Right renal pelvis (tissue), 4 donors: ENCODE measurements at regions not wholly inside any gene's neighbourhood (a gene's known extent, or its start where the extent isn't known, plus 50 kb on each side); places are given as distances from the start of the nearest gene placed in this dataset.

Source experiments
- DNase-seq, 4 donors: peaks; one replicate each; pipeline ENCODE4 v3.0.0-alpha.2; 2013; ENCODE audit warnings: low read depth in 4 of 4, low spot score in 3 of 4, missing footprints in 1 of 4

DNA sequence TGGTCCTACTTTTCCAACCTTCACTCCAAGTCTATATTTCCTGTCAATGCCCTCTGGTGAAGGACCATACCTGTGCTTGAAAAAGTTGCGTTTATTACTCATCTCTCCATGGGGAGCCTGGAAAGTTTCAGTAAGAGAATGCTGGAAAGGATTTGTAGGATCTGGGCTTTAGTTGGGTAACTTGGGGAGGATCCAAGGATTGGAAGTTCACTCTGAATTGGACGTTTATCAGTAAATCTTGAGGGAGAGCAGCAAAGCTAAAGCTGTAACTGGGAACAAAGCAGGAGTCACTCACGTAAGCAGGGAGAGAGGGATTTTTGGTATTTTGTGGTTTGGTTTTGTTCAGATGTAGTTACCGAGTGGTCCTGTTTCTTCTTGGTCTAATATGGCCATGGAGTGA is 51.4 kb upstream of the NPVF start:
- no peak for DNase-seq

DNA sequence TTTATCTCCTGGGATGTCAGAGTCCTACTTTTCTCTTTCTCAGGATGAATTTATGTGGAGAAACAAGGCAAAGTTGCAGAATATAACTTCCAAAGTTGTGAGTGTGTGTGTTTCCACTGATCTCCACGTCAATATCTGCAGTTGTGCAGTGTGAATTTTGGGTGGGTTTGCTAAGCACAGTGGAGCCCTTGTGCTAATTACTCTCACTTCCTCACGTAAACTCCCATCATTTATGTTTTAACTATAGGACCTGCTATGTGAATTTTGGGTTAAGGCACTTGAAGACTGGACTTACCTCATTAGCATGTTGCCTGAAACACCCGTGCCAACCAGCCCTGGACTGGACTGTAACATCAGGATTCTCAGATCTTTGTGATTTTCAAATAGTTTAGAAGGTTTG is 51.9 kb upstream of the NPVF start:
- no peak for DNase-seq

DNA sequence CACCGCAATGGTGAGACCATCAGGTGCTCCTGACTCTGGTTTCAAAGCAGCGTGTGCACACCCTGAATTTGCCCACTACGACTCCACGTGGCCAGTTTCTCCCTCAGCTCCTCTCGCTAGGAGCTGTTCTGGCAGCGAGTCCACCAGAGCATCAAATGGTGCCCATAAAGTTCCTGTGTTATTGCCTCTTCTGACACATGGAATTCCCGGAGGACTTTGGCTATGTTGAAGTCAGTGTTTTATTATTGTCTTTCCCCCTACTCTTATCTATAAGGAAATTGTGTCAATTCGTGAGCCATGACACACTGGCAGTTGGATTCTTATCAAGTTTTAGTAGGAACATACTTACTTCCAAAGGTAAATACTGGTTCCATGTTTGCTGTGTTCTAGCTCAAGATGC is 53.9 kb upstream of the NPVF start:
- DNase-seq: no peak

DNA sequence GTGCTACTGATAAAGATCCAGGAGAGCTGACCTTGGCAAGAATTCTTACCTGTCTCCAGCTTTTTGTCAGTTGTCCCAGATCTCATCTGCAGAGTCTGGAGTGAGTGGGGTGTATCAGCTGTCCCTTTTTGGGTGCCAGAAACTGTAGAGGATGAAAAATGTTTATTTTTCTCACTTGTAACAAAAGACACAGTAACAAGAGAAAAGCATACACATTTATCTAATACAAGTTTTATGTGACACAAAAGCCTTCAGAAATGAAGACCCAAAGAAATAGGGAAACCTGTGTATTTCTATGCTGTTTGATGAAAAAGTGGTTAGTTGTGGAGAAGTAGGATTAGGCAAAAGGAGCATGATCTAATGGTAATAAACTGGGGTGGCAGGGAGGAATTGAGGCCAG is 58.5 kb upstream of the NPVF start:
- DNase-seq: no peak

DNA sequence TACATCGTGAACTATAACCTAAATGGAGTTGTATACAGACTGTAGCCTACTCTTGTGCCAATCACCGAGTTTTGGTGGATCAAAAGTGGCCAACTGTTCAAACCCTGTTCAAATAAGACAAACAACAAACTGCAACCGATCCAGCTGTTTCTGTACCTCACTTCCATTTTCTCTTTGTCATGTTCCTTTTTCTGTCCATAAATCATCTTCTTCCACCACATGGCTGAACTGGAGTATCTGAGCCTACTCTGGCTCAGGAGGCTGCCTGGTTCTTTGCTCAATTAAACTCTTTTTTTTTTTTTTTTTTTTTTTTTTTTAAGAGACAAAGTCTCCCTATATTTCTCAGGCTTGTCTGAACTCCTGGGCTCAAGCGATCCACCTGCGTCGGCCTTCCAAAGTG is 59.0 kb upstream of the NPVF start:
- DNase-seq: no peak

DNA sequence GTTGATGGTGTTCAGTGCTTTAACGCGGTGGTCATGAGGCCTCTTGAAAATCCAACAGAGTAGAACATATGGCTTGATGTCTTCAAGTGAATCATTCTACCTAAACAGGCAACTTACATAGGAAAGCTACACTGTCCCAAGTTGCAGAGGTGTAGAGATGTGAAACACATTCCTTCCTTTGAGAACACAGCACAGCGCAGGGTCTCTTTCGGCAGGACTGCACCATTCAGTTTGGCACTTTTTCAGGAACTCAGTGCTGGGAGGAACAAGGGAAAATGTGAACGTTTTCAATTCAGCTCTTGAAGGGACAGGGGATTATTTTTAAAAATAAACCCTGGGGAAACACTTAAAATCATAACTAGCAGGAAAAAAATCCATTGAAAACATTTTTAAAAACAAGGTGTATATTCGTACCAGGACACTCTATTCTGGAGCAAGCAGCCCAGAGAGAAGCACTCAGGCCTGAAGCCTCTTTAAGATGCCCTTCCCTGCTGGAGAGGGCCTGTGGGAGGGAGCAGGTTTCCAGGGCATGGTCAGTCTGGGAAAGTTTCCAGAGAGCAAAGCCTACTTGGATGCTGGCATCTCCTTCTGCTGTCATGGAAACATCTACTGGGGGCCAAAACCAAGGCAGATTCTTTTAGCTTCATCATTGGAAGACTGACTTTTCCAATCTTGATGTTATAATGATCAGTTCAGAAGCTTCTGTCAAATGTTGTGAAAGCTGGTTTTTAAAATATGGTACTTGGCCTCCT is 60.4 kb upstream of the NPVF start:
- DNase-seq: no peak

DNA sequence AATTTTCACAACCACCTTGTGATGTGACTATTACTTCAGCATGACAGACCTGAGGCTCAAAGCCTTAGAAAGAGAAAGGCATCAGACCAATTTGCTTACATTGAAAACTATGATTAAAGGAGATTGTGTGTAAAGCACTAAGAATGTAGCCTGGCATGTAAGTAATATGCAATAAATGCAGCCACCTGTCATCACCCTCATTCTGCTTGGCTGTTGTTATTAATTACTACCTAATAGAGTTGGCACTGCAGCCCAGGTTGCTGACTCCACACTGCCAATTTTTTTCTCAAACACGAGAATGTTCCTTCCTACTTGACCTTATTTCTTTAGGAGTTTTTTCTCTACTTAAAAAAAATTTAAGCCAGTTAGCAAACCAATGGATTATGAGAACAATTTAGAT is 61.2 kb upstream of the NPVF start:
- DNase-seq: no peak

DNA sequence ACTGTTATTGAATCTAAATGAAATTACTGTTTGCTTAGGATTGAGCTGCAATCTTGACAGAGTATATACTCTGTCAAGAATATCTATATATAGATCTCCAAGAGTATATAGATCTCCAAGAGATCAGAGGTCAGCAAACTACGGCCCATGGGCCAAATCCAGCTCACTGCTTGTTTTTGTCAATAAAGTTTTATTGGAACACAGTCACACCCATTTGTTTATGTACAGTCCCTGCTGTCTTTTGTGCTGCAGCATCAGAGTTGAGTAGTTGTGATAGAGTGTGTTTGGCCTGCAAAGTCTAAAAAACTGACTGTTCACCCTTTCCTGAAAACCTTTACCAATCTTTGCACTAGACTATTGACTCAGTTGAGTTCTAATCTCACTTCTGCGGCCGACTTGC is 66.3 kb upstream of the NPVF start:
- DNase-seq: no peak

DNA sequence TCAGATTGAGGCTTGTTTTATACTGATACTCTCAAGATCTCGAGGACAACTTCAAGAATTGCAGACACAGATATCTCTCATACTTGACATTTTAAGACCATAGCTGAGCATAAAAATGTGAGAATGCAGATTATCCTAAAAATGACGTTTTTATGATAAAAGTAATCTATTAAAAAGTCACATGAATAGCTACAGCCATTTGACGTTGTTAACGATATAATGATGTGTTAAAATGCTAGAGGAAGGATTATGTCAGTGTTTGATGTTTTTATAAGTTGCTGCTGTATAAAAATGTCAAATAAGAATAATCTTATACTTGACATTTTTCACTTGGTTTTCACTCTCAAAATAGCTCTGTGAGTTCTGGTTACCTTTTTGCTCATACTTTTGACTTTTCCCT is 67.1 kb upstream of the NPVF start:
- DNase-seq: no peak

DNA sequence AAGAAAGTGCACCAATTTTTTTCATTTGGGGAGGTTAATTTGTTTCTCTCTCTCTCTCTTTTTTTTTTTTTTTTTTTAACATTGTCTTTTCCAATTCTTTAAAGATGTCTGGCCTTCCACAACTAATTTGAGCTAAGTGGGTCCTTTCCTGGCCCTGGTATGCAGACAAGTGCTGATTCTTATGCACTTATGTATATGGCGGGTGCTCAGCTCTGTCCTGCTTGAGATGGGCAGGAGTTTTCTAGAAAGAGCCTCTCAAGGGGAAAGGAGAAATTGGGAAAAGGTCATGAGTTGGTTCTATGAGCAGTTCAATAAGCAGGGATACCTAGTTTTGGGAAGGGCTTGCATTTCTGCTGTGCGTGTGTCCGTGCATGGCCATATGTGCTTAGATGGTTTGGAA is 67.8 kb upstream of the NPVF start:
- DNase-seq: no peak

DNA sequence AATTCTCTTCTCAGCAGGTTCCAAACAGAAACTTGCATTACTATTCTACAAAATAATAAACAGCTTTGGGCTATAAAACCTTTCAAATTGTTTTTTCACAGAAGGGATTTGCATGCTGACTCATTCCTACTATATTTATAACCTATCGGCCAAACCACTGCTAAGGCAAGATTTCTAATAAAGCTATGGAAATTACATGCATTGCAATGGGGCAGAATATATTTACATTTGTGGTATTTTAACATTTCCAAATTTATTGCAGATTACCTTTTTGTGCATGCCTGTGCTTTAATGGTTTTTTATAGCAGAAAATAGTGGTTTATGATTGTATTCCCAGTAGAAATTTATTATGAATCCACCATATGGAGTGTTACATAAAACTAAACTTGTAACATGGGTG is 69.0 kb upstream of the NPVF start:
- DNase-seq: no peak

DNA sequence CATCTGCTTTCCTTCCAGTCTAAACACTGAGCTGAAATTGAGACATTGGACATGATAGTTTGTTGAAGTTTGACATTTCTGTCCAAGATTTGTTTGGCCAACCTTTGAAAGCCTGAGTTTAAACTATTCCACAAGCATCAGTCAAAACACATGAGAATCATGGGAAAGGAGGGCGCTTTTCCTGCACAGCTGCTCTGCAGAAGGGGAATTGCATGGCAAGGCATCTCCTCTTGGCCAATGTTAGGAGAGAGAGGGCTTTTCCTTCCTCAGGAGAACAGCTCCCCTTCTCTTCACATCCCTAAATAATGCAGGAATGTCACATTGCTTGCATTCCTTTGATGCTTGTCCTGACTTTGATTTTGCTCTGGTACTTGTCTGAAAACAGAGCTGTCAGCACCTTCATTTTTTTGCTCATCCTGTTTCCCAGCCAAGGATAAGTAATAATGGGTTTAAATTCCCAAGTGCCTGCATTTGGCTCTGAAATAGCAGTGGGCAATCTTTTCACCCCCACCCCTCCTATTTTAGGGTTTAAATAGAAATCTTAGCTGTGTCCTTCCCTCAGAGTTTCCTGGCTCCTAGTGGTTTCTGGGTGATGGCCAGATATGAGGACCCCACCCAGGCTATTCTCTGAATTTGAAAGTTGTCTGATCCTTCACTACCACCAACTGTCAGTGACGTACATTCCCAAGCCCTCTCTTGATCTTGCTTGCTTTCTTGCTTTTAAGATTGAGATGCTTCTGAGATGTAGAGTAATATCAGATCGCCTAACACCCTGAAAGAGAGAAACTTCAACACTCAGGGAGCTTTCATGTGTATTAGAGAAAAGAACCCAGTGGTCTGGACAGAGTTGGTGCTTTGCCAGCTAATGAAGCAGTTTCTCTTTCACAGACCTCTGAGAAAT is 75.2 kb upstream of the NPVF start:
- no peak for DNase-seq

DNA sequence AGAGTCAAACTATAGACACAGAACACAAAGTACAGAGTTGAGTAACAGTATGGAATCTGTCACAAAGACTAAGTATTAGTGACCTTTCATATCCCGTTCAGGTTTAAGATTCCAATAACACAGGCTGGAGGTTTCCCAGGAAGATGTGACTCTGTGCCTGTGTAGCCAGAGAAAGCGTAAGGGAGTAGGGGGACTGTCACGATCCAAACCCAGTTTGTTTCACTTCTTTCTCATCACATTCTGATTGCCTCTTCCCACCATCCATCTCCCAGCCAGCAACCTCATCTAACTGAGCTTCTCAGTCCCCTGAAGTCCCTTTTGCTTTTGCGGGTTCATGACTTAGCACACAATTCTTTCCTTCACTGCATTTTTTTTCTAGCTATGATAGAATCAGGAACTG is 76.4 kb upstream of the NPVF start:
- DNase-seq: no peak

DNA sequence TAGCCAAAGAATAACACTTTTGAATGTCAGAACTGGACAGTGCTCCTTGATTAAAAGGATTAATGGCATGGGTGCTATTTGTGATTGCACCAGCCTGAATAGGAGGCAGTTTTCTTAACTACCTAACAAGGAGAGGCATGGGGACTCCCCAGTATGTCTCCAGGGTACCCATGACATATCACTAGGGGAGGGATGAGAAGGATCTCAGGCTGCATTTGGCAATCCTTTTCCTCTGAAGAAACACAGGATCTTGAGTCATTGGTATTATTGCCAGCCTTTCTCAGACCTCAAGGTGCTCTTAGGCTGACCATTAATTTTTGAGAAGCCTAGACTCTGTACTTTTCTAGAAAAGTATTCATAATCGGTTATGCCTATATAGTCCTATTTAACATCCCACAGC is 77.5 kb upstream of the NPVF start:
- no peak for DNase-seq

DNA sequence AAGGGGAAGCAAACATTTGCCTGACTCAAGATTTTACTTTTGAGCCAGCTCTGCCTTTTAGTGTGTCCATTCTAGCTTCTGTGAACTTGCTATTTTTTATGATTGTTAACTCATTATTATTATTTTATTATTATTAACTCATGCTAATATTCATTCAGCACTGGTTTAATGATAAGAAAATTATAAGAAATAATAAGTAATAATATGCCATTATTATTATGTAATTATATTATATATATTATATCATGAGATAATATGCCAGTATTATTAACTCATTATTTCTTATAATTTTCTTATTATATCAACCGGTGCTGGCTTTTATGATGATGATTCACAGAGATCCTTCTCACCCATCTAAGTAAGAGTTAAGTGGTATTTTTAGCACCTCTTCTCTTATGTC is 79.3 kb upstream of the NPVF start:
- no peak for DNase-seq

DNA sequence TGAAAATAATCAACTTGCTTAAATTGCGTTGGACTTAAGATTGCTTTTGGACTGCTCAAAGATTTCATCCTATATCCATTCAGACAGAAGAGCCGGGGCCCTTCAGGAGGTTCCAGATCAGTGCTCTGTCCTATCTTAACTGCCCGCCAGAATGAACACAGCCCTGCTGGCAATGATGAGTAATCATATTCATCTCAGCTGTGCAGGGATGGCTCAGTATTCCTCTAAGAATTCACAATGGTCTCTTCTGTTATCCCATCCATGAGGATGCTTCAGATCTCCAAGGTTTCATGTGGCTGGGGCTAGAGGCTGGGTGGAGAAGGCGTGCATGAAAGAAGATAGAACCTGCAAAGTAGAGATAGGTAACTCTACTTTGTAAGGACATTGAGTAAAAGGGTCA is 80.0 kb upstream of the NPVF start:
- DNase-seq: no peak

DNA sequence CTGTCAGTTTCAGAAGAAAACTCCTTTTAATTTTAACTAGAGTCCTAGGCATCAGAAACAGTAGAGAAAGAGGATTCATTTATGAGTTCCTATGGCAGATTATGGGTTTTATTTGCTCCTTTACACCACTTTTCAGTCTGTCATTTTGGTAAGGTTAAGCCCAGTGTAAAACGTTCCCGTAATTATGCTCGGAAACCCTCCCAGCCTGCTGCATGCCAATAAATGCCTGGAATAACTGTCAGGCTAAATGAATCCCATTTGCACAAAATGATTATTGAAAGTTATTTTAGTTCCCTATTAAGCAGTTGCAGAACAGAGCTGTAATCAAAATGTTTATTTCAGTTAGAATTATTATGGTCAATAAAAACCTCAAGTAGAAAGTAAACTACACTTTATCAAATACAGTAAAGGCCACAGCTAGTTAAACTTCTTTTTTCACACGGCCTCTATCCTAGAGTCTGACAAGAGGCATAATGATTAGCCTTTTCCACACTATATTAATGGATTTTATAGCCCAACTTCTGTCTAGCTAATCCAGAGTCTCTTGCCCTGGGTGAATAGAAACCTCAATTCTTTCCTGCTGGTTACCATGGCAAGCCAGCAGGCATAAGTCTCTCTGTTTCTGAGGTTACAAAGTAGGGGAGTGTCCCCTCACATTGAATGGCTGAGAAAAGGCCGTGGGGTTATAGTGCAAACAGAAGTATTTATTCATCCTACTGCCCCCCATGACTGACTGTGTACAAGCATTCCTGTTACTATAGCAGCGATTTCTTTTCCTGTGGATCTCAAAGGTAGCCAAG is 80.8 kb upstream of the NPVF start:
- DNase-seq: no peak

DNA sequence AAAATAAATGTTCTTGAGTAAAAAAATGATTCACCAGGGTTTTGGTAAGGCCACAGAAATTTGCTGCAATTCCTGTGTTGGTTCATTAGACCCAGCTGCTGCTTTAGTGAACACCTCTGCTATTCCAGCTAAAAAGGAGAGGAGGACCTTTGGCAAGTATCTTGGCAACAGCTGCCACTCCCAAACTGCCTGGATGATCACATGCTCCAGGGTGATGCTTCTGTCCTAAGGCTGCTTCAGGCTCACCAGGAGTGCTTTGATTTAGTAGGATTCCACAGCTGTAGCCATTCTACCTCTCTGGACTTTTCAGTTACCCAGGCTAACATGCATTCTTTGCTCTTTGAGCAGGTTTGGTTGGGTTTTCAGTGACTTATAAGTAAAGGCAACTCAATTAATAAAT is 82.6 kb upstream of the NPVF start:
- DNase-seq: no peak

DNA sequence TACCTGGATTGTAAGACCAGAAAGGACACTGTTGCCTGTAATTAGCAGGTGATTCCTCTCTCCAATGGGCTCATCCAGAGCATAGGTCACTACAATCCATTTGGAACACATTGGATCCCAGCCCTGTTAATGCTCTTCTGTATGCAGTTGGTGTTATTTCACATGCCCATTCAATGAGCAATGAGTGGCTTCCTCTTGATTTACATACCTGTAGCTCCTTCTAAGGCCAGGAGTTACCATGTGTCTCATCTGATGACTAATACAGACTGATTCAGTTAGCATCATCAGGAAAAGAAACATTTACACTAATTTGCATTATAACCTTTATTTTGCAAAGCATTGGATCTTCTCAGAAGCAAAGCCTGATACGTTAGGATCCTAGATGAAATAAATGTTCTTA is 83.1 kb upstream of the NPVF start:
- no peak for DNase-seq

DNA sequence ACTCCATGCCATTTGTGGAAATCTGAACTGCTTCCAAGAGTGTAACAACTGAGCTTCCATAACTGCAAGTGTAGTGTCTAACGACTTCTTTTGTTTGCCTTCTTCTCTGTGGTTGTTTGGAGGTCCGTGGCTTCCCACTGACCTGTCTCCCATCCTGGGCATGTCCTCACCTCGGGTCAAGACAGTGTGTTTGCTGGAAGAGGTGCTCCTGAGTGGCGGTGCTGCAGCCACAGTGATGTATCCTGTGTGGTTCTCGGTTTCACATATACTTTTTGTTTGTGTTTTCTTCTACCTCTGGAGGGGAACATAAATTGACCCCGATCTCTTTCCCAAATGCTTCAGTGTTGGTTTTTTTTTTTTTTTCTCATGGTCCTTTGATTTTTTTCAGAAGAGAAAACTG is 84.7 kb upstream of the NPVF start:
- DNase-seq: no peak

DNA sequence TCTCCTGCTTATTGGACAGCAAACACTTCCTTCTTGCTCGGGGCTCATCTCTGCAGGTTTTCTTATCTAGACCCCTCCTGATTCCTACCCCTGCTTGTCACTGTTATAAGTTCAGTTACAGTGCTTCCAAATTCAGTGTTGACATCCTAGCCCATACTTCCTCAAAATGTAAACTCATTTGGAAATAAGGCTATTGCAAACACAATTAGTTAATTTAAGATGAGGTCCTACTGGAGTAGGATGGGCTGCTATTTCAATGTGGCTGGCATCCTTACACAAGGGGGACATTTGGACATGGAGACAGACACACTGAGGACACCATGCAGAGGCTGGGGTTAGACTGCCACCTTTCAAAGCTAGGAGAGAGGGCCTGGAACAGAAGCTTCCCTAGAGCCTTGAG is 85.2 kb upstream of the NPVF start:
- DNase-seq: no peak
